ENCODE measurements at regions not wholly inside any gene's neighbourhood (a gene's known extent, or its start where the extent isn't known, plus 50 kb on each side); places are given as distances from the start of the nearest gene placed in this dataset.

DNA sequence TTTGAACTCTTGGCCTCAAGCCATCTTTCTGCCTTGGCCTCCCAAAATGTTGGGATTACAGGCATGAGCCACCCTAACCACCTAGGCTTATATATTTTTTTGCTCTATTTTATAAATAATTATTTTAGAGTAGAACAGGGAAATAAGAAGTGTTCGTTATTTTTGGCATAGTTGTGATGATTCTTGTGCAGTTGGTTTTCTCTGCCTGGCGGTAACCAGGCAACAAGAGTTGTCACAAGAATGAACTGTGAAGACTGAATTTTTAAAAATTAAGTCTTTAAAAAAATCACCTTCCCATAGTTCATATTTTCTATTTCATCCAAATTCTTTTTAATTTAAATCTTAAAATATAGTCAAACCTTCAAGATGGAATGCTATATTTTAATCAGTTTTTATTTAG lies 310.2 kb downstream of the ARL6IP6 start:
- Histone ChIP-seq H3K27me3 (ENCODE audit: low read length) (no peaks in the 10 kb centered on the region), H3K36me3 (ENCODE audit: low read length) (no peaks in the 10 kb centered on the region), H3K79me2 (ENCODE audit: insufficient read depth, low read length) (no peaks in the 10 kb centered on the region), H3F3A (ENCODE audit: insufficient read depth) (no peaks in the 10 kb centered on the region), H3K4me3 (ENCODE audit: insufficient read depth, low read length, poor library complexity, severe bottlenecking) (no peak overlapping the region), H3K4me2 (ENCODE audit: low read depth, low read length, poor library complexity, severe bottlenecking) (no peak overlapping the region), H3K9me3 (ENCODE audit: insufficient read depth, low read length) (no peaks in the 10 kb centered on the region), H3K27ac (ENCODE audit: low read depth, low read length) (no peak overlapping the region), H4K20me1 (ENCODE audit: low read depth, low read length) (no peaks in the 10 kb centered on the region), H3K9ac (ENCODE audit: low read length) (no peak overlapping the region), H3K9me2 (replicated peaks; ENCODE audit: insufficient read depth, low read length) (no peaks in the 10 kb centered on the region), H2AFZ (ENCODE audit: low read depth, low read length, severe bottlenecking) (no peak overlapping the region)
- TF ChIP-seq EZH2phosphoT487 (conservative IDR thresholded peaks at IDR 0.05; ENCODE audit: low read length) (no peak), CTCF (IDR thresholded peaks at IDR 0.05; ENCODE audit: insufficient read depth, low read length, poor library complexity, severe bottlenecking) (no peak)

- H3K27me3 ChIP-seq (ENCODE audit: low read length): no peaks in the 10 kb centered on the region
- no peaks in the 10 kb centered on the region for H3K9me2 ChIP-seq (replicated peaks; ENCODE audit: insufficient read depth, low read length)
- H3K27ac ChIP-seq (ENCODE audit: low read depth, low read length): no peak overlapping the region
- H3K36me3 ChIP-seq (ENCODE audit: low read length): no peaks in the 10 kb centered on the region
- no peak for TF ChIP-seq EZH2phosphoT487 (conservative IDR thresholded peaks at IDR 0.05; ENCODE audit: low read length)
- no peak for TF ChIP-seq CTCF (IDR thresholded peaks at IDR 0.05; ENCODE audit: insufficient read depth, low read length, poor library complexity, severe bottlenecking)
- no peaks in the 10 kb centered on the region for H3K9me3 ChIP-seq (ENCODE audit: insufficient read depth, low read length)
- no peak overlapping the region for H2AFZ ChIP-seq (ENCODE audit: low read depth, low read length, severe bottlenecking)
- no peaks in the 10 kb centered on the region for H3K79me2 ChIP-seq (ENCODE audit: insufficient read depth, low read length)
- H3K4me3 ChIP-seq (ENCODE audit: insufficient read depth, low read length, poor library complexity, severe bottlenecking): no peak overlapping the region
- no peak overlapping the region for H3K4me2 ChIP-seq (ENCODE audit: low read depth, low read length, poor library complexity, severe bottlenecking)
- H3K9ac ChIP-seq (ENCODE audit: low read length): no peak overlapping the region
- no peaks in the 10 kb centered on the region for H3F3A ChIP-seq (ENCODE audit: insufficient read depth)
- H4K20me1 ChIP-seq (ENCODE audit: low read depth, low read length): no peaks in the 10 kb centered on the region
Measured at GRCh38 chr2:153027533-153027932, 309.1 kb downstream of the ARL6IP6 start.

- Histone ChIP-seq H3K9ac (ENCODE audit: low read length) (no peak overlapping the region), H3K27ac (ENCODE audit: low read depth, low read length) (no peak overlapping the region), H2AFZ (ENCODE audit: low read depth, low read length, severe bottlenecking) (no peak overlapping the region), H4K20me1 (ENCODE audit: low read depth, low read length) (no peaks in the 10 kb centered on the region), H3K79me2 (ENCODE audit: insufficient read depth, low read length) (no peaks in the 10 kb centered on the region), H3K4me3 (ENCODE audit: insufficient read depth, low read length, poor library complexity, severe bottlenecking) (no peak overlapping the region), H3K4me2 (ENCODE audit: low read depth, low read length, poor library complexity, severe bottlenecking) (no peak overlapping the region), H3K27me3 (ENCODE audit: low read length) (no peaks in the 10 kb centered on the region), H3K9me3 (ENCODE audit: insufficient read depth, low read length) (no peaks in the 10 kb centered on the region), H3F3A (ENCODE audit: insufficient read depth) (no peaks in the 10 kb centered on the region), H3K36me3 (ENCODE audit: low read length) (no peaks in the 10 kb centered on the region), H3K9me2 (replicated peaks; ENCODE audit: insufficient read depth, low read length) (no peaks in the 10 kb centered on the region)
- no peak for TF ChIP-seq CTCF (IDR thresholded peaks at IDR 0.05; ENCODE audit: insufficient read depth, low read length, poor library complexity, severe bottlenecking)
- TF ChIP-seq EZH2phosphoT487 (conservative IDR thresholded peaks at IDR 0.05; ENCODE audit: low read length): no peak
Measured at GRCh38 chr2:153020201-153020600, 301.8 kb downstream of the ARL6IP6 start.

All from SU-DHL-6 (cell line).